HepG2 (cell line): ENCODE measurements at regions not wholly inside any gene's neighbourhood (a gene's known extent, or its start where the extent isn't known, plus 50 kb on each side); places are given as distances from the start of the nearest gene placed in this dataset.

Source experiments
- EZH2 ChIP-seq: conservative IDR thresholded peaks from 2 replicates; pipeline ENCODE4 v1.6.1; 2012; ENCODE audit warnings: mild to moderate bottlenecking, low read depth, low read length, moderate library complexity
- JUN ChIP-seq: sonication (generic); formaldehyde crosslinking; IDR thresholded peaks from 2 replicates; pipeline ENCODE4 v1.4.0; 2020; ENCODE audit warnings: mild to moderate bottlenecking, missing genetic modification reagents
- SRY ChIP-seq: sonication (generic); formaldehyde crosslinking; IDR thresholded peaks from 2 replicates; pipeline ENCODE4 v1.8.0; 2022; ENCODE audit warnings: mild to moderate bottlenecking, missing genetic modification reagents
- ZBTB37 ChIP-seq: sonication (generic); formaldehyde crosslinking; IDR thresholded peaks from 2 replicates; pipeline ENCODE4 v1.4.0; 2020; ENCODE audit warnings: mild to moderate bottlenecking, missing genetic modification reagents
- ZNF367 ChIP-seq: sonication (generic); formaldehyde crosslinking; IDR thresholded peaks from 2 replicates; pipeline ENCODE4 v1.4.0; 2020; ENCODE audit warnings: missing genetic modification reagents, borderline replicate concordance
- TF ChIP-seq, protein P1 (sequence below): sonication (generic); formaldehyde crosslinking; IDR thresholded peaks from 2 replicates; pipeline ENCODE4 v1.5.0; 2020; ENCODE audit warnings: mild to moderate bottlenecking, missing genetic modification reagents, moderate library complexity
- TF ChIP-seq, protein P2 (sequence below): sonication (generic); IDR thresholded peaks from 2 replicates; pipeline ENCODE4 v1.6.1; 2016; ENCODE audit warnings: low read depth, borderline replicate concordance
- TF ChIP-seq, protein P3 (sequence below): fragments of 450-650 bp; IDR thresholded peaks from 2 replicates; pipeline ENCODE4 v1.6.1; 2017; ENCODE audit warnings: mild to moderate bottlenecking

- TF ChIP-seq JUN (no peak), EZH2 (no peak), ZNF367 (CRISPR knock-in tag) (no peak), SRY (CRISPR knock-in tag) (no peak), ZBTB37 (CRISPR knock-in tag) (no peak)
- TF ChIP-seq, protein P1, sequence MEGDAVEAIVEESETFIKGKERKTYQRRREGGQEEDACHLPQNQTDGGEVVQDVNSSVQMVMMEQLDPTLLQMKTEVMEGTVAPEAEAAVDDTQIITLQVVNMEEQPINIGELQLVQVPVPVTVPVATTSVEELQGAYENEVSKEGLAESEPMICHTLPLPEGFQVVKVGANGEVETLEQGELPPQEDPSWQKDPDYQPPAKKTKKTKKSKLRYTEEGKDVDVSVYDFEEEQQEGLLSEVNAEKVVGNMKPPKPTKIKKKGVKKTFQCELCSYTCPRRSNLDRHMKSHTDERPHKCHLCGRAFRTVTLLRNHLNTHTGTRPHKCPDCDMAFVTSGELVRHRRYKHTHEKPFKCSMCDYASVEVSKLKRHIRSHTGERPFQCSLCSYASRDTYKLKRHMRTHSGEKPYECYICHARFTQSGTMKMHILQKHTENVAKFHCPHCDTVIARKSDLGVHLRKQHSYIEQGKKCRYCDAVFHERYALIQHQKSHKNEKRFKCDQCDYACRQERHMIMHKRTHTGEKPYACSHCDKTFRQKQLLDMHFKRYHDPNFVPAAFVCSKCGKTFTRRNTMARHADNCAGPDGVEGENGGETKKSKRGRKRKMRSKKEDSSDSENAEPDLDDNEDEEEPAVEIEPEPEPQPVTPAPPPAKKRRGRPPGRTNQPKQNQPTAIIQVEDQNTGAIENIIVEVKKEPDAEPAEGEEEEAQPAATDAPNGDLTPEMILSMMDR (CRISPR knock-in tag) = no peak
- TF ChIP-seq, protein P2, sequence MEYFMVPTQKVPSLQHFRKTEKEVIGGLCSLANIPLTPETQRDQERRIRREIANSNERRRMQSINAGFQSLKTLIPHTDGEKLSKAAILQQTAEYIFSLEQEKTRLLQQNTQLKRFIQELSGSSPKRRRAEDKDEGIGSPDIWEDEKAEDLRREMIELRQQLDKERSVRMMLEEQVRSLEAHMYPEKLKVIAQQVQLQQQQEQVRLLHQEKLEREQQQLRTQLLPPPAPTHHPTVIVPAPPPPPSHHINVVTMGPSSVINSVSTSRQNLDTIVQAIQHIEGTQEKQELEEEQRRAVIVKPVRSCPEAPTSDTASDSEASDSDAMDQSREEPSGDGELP = no peak
- TF ChIP-seq, protein P3, sequence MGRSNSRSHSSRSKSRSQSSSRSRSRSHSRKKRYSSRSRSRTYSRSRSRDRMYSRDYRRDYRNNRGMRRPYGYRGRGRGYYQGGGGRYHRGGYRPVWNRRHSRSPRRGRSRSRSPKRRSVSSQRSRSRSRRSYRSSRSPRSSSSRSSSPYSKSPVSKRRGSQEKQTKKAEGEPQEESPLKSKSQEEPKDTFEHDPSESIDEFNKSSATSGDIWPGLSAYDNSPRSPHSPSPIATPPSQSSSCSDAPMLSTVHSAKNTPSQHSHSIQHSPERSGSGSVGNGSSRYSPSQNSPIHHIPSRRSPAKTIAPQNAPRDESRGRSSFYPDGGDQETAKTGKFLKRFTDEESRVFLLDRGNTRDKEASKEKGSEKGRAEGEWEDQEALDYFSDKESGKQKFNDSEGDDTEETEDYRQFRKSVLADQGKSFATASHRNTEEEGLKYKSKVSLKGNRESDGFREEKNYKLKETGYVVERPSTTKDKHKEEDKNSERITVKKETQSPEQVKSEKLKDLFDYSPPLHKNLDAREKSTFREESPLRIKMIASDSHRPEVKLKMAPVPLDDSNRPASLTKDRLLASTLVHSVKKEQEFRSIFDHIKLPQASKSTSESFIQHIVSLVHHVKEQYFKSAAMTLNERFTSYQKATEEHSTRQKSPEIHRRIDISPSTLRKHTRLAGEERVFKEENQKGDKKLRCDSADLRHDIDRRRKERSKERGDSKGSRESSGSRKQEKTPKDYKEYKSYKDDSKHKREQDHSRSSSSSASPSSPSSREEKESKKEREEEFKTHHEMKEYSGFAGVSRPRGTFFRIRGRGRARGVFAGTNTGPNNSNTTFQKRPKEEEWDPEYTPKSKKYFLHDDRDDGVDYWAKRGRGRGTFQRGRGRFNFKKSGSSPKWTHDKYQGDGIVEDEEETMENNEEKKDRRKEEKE = no peak
Observed at GRCh38 chr5:10896016-10896415, 135.0 kb upstream of the DAP start.
